Neural crest cell (in vitro differentiated cells): ENCODE measurements at regions not wholly inside any gene's neighbourhood (a gene's known extent, or its start where the extent isn't known, plus 50 kb on each side); places are given as distances from the start of the nearest gene placed in this dataset.
"Not testable (repeated sequence)": the region's sequence is repeated elsewhere in the genome, so short reads cannot be mapped to it uniquely, and the experiment has no call there.

Experiments
- DNase-seq: peaks from one replicate; pipeline ENCODE4 v3.0.0; 2021; ENCODE audit warnings: low read depth, mixed read lengths, low spot score
- H3K27ac Mint-ChIP-seq: one replicate; pipeline ENCODE4 v1.8.0; 2021; ENCODE audit warnings: mild to moderate bottlenecking, mixed read lengths; ENCODE audit not compliant: unreplicated experiment
- H3K27me3 Mint-ChIP-seq: 2 replicates; pipeline ENCODE4 v1.8.0; 2021; ENCODE audit warnings: low read depth, mild to moderate bottlenecking, mixed read lengths
- H3K36me3 Mint-ChIP-seq: 2 replicates; pipeline ENCODE4 v1.8.0; 2021; ENCODE audit warnings: low read depth, mild to moderate bottlenecking, mixed read lengths
- H3K4me1 Mint-ChIP-seq: 2 replicates; pipeline ENCODE4 v1.8.0; 2021; ENCODE audit warnings: mixed read lengths
- H3K4me3 Mint-ChIP-seq: one replicate; pipeline ENCODE4 v1.8.0; 2021; ENCODE audit warnings: mild to moderate bottlenecking, mixed read lengths
- H3K9me3 Mint-ChIP-seq: 2 replicates; pipeline ENCODE4 v1.8.0; 2021; ENCODE audit warnings: mixed read lengths
- CTCF ChIP-seq: fragments of 200-600 bp; sonication (generic); conservative IDR thresholded peaks from 2 replicates; pipeline ENCODE4 v1.5.0; 2021; ENCODE audit warnings: antibody characterized with exemption, mild to moderate bottlenecking

- Mint-ChIP-seq H3K9me3 (no peaks in the 10 kb centered on the region), H3K27me3 (peaks cover 3% of the 10 kb centered on the region), H3K4me3 (no peak overlapping the region), H3K4me1 (no peaks in the 10 kb centered on the region), H3K36me3 (no peaks in the 10 kb centered on the region), H3K27ac (no peak overlapping the region)
- TF ChIP-seq CTCF, result no peak
- DNase-seq, result no peak
Measured at GRCh38 chr5:72688916-72689315, 127.5 kb upstream of the TNPO1 start.

DNA sequence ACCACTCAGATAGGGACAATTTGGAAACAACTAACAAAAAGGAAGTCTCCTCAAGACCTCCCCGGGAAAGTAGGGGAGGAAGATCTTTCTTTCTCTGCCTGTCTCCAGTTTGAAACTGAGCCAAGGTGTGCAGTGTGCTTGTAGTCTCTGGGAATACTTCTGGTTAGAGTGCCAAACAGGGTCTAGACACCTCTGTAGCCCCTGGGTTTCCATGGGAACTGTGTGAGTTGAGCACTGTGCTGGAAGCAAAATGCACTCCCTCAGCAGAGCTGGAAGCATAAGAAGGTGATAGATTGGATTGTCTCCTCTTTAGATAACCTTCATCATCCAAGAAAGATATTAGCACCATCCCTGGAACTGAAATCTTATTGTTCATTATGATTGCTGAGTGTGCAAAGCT lies 129.2 kb upstream of the TNPO1 start:
- Mint-ChIP-seq H3K36me3 (no peaks in the 10 kb centered on the region), H3K4me3 (no peak overlapping the region), H3K27me3 (peaks cover 3% of the 10 kb centered on the region), H3K27ac (no peak overlapping the region), H3K4me1 (no peaks in the 10 kb centered on the region), H3K9me3 (peaks cover 2% of the 10 kb centered on the region)
- no peak for DNase-seq
- no peak for TF ChIP-seq CTCF

DNA sequence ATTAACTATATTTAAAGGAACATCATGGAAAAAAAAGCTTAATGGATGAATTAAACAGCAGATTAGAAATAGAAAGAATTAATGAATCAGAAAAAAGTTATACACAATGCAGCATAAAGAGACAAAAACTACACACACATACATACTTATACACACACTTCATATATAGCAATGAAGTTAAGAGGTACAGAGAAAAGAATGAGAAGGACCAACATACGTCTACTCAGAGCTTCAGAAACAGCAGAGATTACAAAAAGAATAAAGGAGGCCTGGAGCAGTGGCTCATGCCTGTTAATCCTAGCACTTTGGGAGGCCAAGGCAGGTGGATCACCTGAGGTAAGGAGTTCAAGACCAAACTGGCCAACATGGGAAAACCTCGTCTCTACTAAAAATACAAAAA lies 133.9 kb upstream of the TNPO1 start:
- DNase-seq, result no peak
- no peaks in the 10 kb centered on the region for H3K4me1 Mint-ChIP-seq
- no peak for TF ChIP-seq CTCF
- no peaks in the 10 kb centered on the region for H3K27me3 Mint-ChIP-seq
- no peak overlapping the region for H3K4me3 Mint-ChIP-seq
- no peak overlapping the region for H3K27ac Mint-ChIP-seq
- H3K36me3 Mint-ChIP-seq, result no peaks in the 10 kb centered on the region
- peaks cover 6% of the 10 kb centered on the region for H3K9me3 Mint-ChIP-seq

DNA sequence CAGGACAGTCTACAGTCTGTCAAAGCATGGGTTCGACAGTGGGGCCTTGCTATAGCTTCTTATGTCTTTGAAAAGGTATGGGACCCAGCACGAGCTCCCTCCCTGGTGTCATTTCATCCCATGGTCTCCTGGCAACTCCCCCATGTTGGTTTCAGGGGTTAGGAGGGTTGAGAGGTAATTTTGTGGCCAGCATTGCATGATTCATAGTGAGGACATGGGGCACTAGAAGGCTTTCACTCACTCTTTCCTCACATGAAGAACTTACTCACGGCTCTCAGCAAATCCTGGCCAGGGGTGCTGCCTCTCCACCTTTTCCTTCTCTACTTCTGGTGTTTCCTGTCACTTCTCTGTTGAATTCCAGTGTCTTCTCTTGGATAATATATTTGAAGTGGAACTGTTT lies 134.7 kb upstream of the TNPO1 start:
- Mint-ChIP-seq H3K27ac (no peak overlapping the region), H3K4me3 (no peak overlapping the region), H3K4me1 (no peaks in the 10 kb centered on the region), H3K27me3 (no peaks in the 10 kb centered on the region), H3K9me3 (peaks cover 9% of the 10 kb centered on the region), H3K36me3 (no peaks in the 10 kb centered on the region)
- no peak for TF ChIP-seq CTCF
- DNase-seq, result no peak

DNA sequence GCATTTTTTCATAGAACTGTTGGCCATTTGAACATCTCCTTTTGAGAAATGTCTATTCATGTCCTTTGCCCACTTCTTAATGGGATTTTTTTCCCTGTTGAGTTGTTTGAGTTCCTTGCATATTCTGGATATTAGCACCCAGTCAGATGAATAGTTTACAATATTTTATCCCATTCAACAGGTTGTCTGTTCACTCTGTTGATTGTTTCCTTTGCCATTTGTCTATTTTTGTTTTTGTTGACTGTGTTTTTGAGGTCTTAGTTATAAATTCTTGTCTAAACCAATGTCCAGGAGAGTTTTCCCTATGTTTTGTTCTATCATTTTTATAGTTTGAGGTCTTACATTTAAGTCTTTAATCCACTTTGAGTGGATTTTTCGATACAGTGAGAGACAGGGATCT lies 139.0 kb upstream of the TNPO1 start:
- peaks cover 5% of the 10 kb centered on the region for H3K36me3 Mint-ChIP-seq
- no peak for DNase-seq
- no peak overlapping the region for H3K27ac Mint-ChIP-seq
- TF ChIP-seq CTCF, result no peak
- H3K9me3 Mint-ChIP-seq, result peaks cover 12% of the 10 kb centered on the region
- no peaks in the 10 kb centered on the region for H3K27me3 Mint-ChIP-seq
- H3K4me3 Mint-ChIP-seq, result no peak overlapping the region
- no peaks in the 10 kb centered on the region for H3K4me1 Mint-ChIP-seq

GRCh38 chr5:72676831-72677230 lies 139.6 kb upstream of the TNPO1 start:
- not testable (repeated sequence) for H3K4me3 Mint-ChIP-seq, H3K36me3 Mint-ChIP-seq, H3K4me1 Mint-ChIP-seq, DNase-seq, H3K27me3 Mint-ChIP-seq, H3K27ac Mint-ChIP-seq
- peaks cover 11% of the 10 kb centered on the region for H3K9me3 Mint-ChIP-seq
